Spleen (tissue), 7 donors: ENCODE measurements at regions not wholly inside any gene's neighbourhood (a gene's known extent, or its start where the extent isn't known, plus 50 kb on each side); places are given as distances from the start of the nearest gene placed in this dataset.

Experiments
- POLR2A ChIP-seq, 3 donors: fragments of 450-650 bp; IDR thresholded peaks; one replicate each; pipeline ENCODE4 v1.5.1; 2017; ENCODE audit warnings: antibody characterized with exemption in 3 of 3, mild to moderate bottlenecking in 1 of 3
- POLR2AphosphoS5 ChIP-seq, 3 donors: sonication (generic); formaldehyde crosslinking; IDR thresholded peaks; one replicate each; pipeline ENCODE4 v1.5.1; 2017; ENCODE audit warnings: antibody characterized with exemption in 3 of 3
- TF ChIP-seq, protein P1 (sequence below), 11 experiments: fragments of 200-600 bp in 7 of 11; fragments of 450-650 bp in 4 of 11; sonication (generic) in 4 of 11; IDR thresholded peaks in 8 of 11; conservative IDR thresholded peaks in 3 of 11; 1 replicate in 7 of 11; 2 replicates in 4 of 11; pipeline versions ENCODE4 v1.4.0 to v1.8.0; 2016 to 2021; ENCODE audit warnings: antibody characterized with exemption in 11 of 11, inconsistent platforms in 4 of 11, mild to moderate bottlenecking in 1 of 11
- donor health status: DM: no; HTN: no; CAD: no; lungs with moderate emphysema.
- donor health status: DM: no; HTN: no; CAD: no.
- donor health status: DM: no; HTN: no; CAD: no.

DNA sequence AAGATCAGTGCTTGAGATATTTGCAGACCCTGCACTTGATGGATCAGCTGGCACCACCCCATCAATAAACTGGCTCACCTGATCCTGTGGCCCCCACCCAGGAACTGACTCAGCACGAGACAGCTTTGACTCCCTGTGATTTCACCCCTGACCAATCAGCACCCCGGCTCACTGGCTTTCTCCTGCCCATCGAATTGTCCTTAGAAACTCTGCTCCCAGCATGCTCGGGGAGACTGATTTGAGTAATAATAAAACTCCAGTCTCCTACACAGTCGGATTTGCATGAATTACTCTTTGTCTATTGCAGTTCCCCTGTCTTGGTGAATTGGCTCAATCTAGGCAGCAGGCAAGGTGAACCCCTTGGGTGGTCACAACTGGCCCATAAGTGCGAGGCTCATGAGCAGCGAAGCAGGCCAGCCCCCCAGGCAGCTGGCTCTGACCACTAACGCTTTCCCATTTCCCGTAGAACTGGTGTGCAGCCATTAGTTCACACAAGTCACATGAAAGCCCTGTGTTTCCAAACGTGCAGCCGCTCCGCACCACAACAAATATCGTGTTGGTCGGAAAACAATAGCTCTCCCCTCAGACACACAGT is 79.6 kb downstream of the RSPH3 start:
- TF ChIP-seq, protein P1, sequence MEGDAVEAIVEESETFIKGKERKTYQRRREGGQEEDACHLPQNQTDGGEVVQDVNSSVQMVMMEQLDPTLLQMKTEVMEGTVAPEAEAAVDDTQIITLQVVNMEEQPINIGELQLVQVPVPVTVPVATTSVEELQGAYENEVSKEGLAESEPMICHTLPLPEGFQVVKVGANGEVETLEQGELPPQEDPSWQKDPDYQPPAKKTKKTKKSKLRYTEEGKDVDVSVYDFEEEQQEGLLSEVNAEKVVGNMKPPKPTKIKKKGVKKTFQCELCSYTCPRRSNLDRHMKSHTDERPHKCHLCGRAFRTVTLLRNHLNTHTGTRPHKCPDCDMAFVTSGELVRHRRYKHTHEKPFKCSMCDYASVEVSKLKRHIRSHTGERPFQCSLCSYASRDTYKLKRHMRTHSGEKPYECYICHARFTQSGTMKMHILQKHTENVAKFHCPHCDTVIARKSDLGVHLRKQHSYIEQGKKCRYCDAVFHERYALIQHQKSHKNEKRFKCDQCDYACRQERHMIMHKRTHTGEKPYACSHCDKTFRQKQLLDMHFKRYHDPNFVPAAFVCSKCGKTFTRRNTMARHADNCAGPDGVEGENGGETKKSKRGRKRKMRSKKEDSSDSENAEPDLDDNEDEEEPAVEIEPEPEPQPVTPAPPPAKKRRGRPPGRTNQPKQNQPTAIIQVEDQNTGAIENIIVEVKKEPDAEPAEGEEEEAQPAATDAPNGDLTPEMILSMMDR (IDR thresholded peaks at IDR 0.05 in 8 of 11, conservative IDR thresholded peaks at IDR 0.05 in 3 of 11), result no peak
- TF ChIP-seq POLR2A (IDR thresholded peaks at IDR 0.05) (no peak), POLR2AphosphoS5 (IDR thresholded peaks at IDR 0.05) (no peak)
